IPS-NIHi11 (cell line): ENCODE measurements at regions not wholly inside any gene's neighbourhood (a gene's known extent, or its start where the extent isn't known, plus 50 kb on each side); places are given as distances from the start of the nearest gene placed in this dataset.

Source experiments
- DNase-seq: peaks from one replicate; pipeline ENCODE4 v3.0.0; 2012; ENCODE audit warnings: mixed read lengths, low spot score

- no peak for DNase-seq
Observed at GRCh38 chr12:91792597-91792996, 353.0 kb downstream of the BTG1 start.

GRCh38 chr12:91786499-91787272, 359.0 kb downstream of the BTG1 start:
- no peak for DNase-seq

- DNase-seq = no peak
Observed at GRCh38 chr12:91785655-91786498, 359.8 kb downstream of the BTG1 start.

- no peak for DNase-seq
Observed at GRCh38 chr12:91781114-91781513, 364.5 kb downstream of the BTG1 start.

GRCh38 chr12:91778938-91779400, 366.7 kb downstream of the BTG1 start:
- no peak for DNase-seq

GRCh38 chr12:91778091-91778832, 367.4 kb downstream of the BTG1 start:
- no peak for DNase-seq

- no peak for DNase-seq
Observed at GRCh38 chr12:91777268-91777992, 368.2 kb downstream of the BTG1 start.

- DNase-seq = no peak
Observed at GRCh38 chr12:91774434-91774921, 371.2 kb downstream of the BTG1 start.

GRCh38 chr12:91773749-91774429, 371.8 kb downstream of the BTG1 start:
- DNase-seq = no peak

GRCh38 chr12:91772411-91772810, 373.2 kb downstream of the BTG1 start:
- no peak for DNase-seq

- peak; percentile 8 for DNase-seq
Observed at GRCh38 chr12:91769736-91770135, 375.9 kb downstream of the BTG1 start.

- DNase-seq = no peak
Observed at GRCh38 chr12:91767237-91767636, 378.4 kb downstream of the BTG1 start.

GRCh38 chr12:91766454-91766853, 379.2 kb downstream of the BTG1 start:
- no peak for DNase-seq

- DNase-seq = no peak
Observed at GRCh38 chr12:91763654-91764370, 381.8 kb downstream of the BTG1 start.

- DNase-seq = no peak
Observed at GRCh38 chr12:91753649-91754048, 392.0 kb downstream of the BTG1 start.

GRCh38 chr12:91746976-91747375, 398.7 kb downstream of the BTG1 start:
- DNase-seq = no peak

GRCh38 chr12:91744597-91744996, 401.0 kb downstream of the BTG1 start:
- no peak for DNase-seq

GRCh38 chr12:91743704-91744321, 401.8 kb downstream of the BTG1 start:
- no peak for DNase-seq

- DNase-seq = no peak
Observed at GRCh38 chr12:91743280-91743679, 402.4 kb downstream of the BTG1 start.

- DNase-seq = no peak
Observed at GRCh38 chr12:91741932-91742331, 403.7 kb downstream of the BTG1 start.
